ENCODE measurements at regions not wholly inside any gene's neighbourhood (a gene's known extent, or its start where the extent isn't known, plus 50 kb on each side); places are given as distances from the start of the nearest gene placed in this dataset.

DNA sequence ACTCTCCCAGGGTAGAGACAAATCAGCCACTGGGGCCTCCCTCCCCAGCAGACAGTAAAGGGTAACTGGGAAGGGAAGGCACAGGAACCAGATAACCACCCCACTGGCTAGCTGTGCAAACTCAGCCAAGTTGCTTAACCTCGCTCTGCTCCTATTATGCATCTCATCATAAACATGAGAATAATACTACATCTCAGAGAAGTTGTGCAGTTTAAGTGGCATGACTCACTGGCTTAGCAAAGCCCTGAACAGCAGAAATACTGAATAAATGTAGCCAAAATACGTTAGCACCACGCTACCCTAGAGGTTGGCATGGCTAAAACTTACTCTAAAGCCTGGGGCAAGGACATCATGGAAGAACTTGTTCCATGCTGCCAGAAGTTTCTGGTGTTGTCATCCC lies 128.1 kb upstream of the ANK3 start:
- TF ChIP-seq, protein P1, sequence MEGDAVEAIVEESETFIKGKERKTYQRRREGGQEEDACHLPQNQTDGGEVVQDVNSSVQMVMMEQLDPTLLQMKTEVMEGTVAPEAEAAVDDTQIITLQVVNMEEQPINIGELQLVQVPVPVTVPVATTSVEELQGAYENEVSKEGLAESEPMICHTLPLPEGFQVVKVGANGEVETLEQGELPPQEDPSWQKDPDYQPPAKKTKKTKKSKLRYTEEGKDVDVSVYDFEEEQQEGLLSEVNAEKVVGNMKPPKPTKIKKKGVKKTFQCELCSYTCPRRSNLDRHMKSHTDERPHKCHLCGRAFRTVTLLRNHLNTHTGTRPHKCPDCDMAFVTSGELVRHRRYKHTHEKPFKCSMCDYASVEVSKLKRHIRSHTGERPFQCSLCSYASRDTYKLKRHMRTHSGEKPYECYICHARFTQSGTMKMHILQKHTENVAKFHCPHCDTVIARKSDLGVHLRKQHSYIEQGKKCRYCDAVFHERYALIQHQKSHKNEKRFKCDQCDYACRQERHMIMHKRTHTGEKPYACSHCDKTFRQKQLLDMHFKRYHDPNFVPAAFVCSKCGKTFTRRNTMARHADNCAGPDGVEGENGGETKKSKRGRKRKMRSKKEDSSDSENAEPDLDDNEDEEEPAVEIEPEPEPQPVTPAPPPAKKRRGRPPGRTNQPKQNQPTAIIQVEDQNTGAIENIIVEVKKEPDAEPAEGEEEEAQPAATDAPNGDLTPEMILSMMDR (IDR thresholded peaks at IDR 0.05), result no peak
- no peak for TF ChIP-seq POLR2A (IDR thresholded peaks at IDR 0.05)
